Right lobe of liver (tissue), 6 donors: ENCODE measurements at regions not wholly inside any gene's neighbourhood (a gene's known extent, or its start where the extent isn't known, plus 50 kb on each side); places are given as distances from the start of the nearest gene placed in this dataset.

Source experiments
- ATAC-seq, 4 donors: fragments of 200-7000 bp; cut with Tn5 transposase; one replicate each; pipeline ENCODE4 v1.9.1; 2020; ENCODE audit warnings: mild to moderate bottlenecking in 4 of 4, moderate library complexity in 4 of 4
- DNase-seq, 3 donors: peaks; one replicate each; pipeline ENCODE4 v3.0.0-alpha.2; 2020
- H3K27ac ChIP-seq, 3 donors: fragments of 200-600 bp; one replicate each; pipeline ENCODE4 v1.8.0; 2022
- H3K27me3 ChIP-seq, 2 donors: fragments of 200-600 bp; one replicate each; pipeline ENCODE4 v1.8.0; 2022
- H3K36me3 ChIP-seq, 4 donors: fragments of 200-600 bp; sonication (generic) in 1 of 4; one replicate each; pipeline versions ENCODE4 v1.5.1 to v1.8.0; 2017 to 2022; ENCODE audit warnings: control low read depth in 1 of 4
- H3K4me1 ChIP-seq, 4 donors: fragments of 200-600 bp; sonication (generic) in 1 of 4; one replicate each; pipeline versions ENCODE4 v1.5.1 to v1.8.0; 2017 to 2022; ENCODE audit warnings: control low read depth in 1 of 4
- H3K4me3 ChIP-seq, 3 donors: fragments of 200-600 bp; one replicate each; pipeline ENCODE4 v1.8.0; 2022
- H3K9me3 ChIP-seq, 4 donors: fragments of 200-600 bp; sonication (generic) in 1 of 4; one replicate each; pipeline versions ENCODE4 v1.5.1 to v1.8.0; 2017 to 2022; ENCODE audit warnings: control low read depth in 1 of 4
- POLR2A ChIP-seq: fragments of 450-650 bp; IDR thresholded peaks from one replicate; pipeline ENCODE4 v1.6.1; 2017; ENCODE audit warnings: antibody characterized with exemption, mild to moderate bottlenecking
- WGBS: methylation state at CpG from one replicate; pipeline ENCODE4 v1.1.6; 2018; ENCODE audit warnings: low coverage, low lambda C conversion rate; ENCODE audit not compliant: insufficient coverage; ENCODE audit errors: missing lambda C conversion rate; 5-methylcytosine and 5-hydroxymethylcytosine counted together
- intact Hi-C, 2 donors: fragments of 100-400 bp; cut with DNase I; formaldehyde crosslinking; loops; one replicate each; pipeline versions ENCODE4 v1.11.2 to v1.14.1; 2022
- TF ChIP-seq, protein P1 (sequence below), 4 donors: fragments of 200-600 bp in 3 of 4; fragments of 450-650 bp in 1 of 4; IDR thresholded peaks; one replicate each; pipeline versions ENCODE4 v1.5.1 to v1.8.0; 2016 to 2022; ENCODE audit warnings: antibody characterized with exemption in 4 of 4, mild to moderate bottlenecking in 2 of 4
- donor health status: DM: no; HTN: yes; CAD: no.
- donor health status: DM: no; HTN: no; CAD: no.
- donor health status: DM: no; HTN: no; CAD: no.
- donor health status: DM: no; HTN: yes; CAD: no.
- donor health status: DM: no; HTN: yes; CAD: no.

- no peak for TF ChIP-seq POLR2A
- TF ChIP-seq, protein P1, sequence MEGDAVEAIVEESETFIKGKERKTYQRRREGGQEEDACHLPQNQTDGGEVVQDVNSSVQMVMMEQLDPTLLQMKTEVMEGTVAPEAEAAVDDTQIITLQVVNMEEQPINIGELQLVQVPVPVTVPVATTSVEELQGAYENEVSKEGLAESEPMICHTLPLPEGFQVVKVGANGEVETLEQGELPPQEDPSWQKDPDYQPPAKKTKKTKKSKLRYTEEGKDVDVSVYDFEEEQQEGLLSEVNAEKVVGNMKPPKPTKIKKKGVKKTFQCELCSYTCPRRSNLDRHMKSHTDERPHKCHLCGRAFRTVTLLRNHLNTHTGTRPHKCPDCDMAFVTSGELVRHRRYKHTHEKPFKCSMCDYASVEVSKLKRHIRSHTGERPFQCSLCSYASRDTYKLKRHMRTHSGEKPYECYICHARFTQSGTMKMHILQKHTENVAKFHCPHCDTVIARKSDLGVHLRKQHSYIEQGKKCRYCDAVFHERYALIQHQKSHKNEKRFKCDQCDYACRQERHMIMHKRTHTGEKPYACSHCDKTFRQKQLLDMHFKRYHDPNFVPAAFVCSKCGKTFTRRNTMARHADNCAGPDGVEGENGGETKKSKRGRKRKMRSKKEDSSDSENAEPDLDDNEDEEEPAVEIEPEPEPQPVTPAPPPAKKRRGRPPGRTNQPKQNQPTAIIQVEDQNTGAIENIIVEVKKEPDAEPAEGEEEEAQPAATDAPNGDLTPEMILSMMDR (IDR thresholded peaks at IDR 0.05): no peak
- ATAC-seq (no peak), DNase-seq (no peak)
- Histone ChIP-seq H3K9me3 (no peaks in the 10 kb centered on the region), H3K27me3 (no peaks in the 10 kb centered on the region), H3K4me3 (no peak overlapping the region), H3K27ac (no peak overlapping the region), H3K4me1 (no peaks in the 10 kb centered on the region), H3K36me3 (no peaks in the 10 kb centered on the region)
- intact Hi-C loops: no loop called here
- WGBS: 19% methylated on average over 1 of the region's 1 CpG
Measured at GRCh38 chr16:62543516-62543915, 507.3 kb upstream of the CDH8 start.

DNA sequence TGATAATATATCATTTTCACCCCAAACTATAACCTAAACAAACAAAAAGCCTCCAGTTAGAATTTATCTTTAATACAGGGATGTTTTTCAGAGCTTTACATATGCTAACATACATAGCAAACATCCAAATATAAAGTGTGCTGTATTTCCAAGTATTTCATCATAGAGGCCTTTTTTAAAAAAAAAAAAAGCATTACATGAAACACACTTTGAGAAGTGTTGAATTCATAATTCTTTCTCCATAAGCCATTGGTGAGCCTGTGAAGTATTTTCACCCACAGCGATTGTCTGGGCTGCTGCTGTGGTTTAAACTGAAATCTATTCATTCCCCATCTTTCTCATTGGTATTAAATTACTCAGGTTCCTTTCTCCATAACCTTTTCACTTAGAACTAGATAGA is 503.4 kb upstream of the CDH8 start:
- 59% methylated on average over 1 of the region's 1 CpG for WGBS
- intact Hi-C loops: no loop called here
- no peak for DNase-seq
- H3K4me1 ChIP-seq: no peaks in the 10 kb centered on the region
- no peaks in the 10 kb centered on the region for H3K36me3 ChIP-seq
- TF ChIP-seq, protein P1 (IDR thresholded peaks at IDR 0.05): no peak
- no peak for TF ChIP-seq POLR2A
- H3K27me3 ChIP-seq: no peaks in the 10 kb centered on the region
- no peaks in the 10 kb centered on the region for H3K9me3 ChIP-seq
- ATAC-seq: no peak
- H3K27ac ChIP-seq: no peak overlapping the region
- H3K4me3 ChIP-seq: no peak overlapping the region

- intact Hi-C loops: no loop called here
- Histone ChIP-seq H3K4me3 (no peak overlapping the region), H3K27me3 (no peaks in the 10 kb centered on the region), H3K36me3 (no peaks in the 10 kb centered on the region), H3K4me1 (no peaks in the 10 kb centered on the region), H3K9me3 (no peaks in the 10 kb centered on the region), H3K27ac (no peak overlapping the region)
- TF ChIP-seq, protein P1 (IDR thresholded peaks at IDR 0.05): no peak
- no peak for TF ChIP-seq POLR2A
- ATAC-seq (no peak), DNase-seq (no peak)
- 46% methylated on average over 3 of the region's 3 CpGs for WGBS
Measured at GRCh38 chr16:62530426-62530825, 494.2 kb upstream of the CDH8 start.

DNA sequence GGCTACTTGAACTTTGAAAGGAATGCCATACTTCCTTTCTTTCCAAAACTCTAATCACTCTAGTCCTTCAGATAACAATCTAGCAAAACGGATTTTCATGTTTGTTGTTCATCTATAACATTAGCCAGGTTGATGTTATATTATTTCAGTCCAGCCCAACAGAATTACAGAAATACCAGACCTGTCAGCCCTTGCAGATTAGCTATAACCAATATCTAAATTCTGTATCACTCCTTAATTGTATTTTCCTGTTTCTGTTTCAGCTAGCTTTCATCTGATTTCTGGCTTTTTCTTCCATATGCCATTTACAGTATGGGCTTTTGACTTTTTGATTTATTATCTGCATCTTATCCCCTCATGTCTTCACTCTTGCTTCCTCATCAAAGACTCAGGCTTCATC is 479.8 kb upstream of the CDH8 start:
- no peaks in the 10 kb centered on the region for H3K27me3 ChIP-seq
- no peak for DNase-seq
- no peak for ATAC-seq
- H3K4me1 ChIP-seq: no peaks in the 10 kb centered on the region
- no peak for TF ChIP-seq POLR2A
- TF ChIP-seq, protein P1 (IDR thresholded peaks at IDR 0.05): no peak
- H3K9me3 ChIP-seq: no peaks in the 10 kb centered on the region
- no peaks in the 10 kb centered on the region for H3K36me3 ChIP-seq
- intact Hi-C loops: no loop called here
- H3K27ac ChIP-seq: no peak overlapping the region
- no peak overlapping the region for H3K4me3 ChIP-seq
- WGBS: 27% methylated on average over 1 of the region's 1 CpG

- H3K27ac ChIP-seq: no peak overlapping the region
- no peaks in the 10 kb centered on the region for H3K36me3 ChIP-seq
- intact Hi-C loops: no loop called here
- no peaks in the 10 kb centered on the region for H3K27me3 ChIP-seq
- 51% methylated on average over 3 of the region's 3 CpGs for WGBS
- DNase-seq (no peak), ATAC-seq (no peak)
- H3K9me3 ChIP-seq: no peaks in the 10 kb centered on the region
- no peak overlapping the region for H3K4me3 ChIP-seq
- no peak for TF ChIP-seq POLR2A
- TF ChIP-seq, protein P1 (IDR thresholded peaks at IDR 0.05): no peak
- no peaks in the 10 kb centered on the region for H3K4me1 ChIP-seq
Measured at GRCh38 chr16:62503073-62503472, 466.8 kb upstream of the CDH8 start.
